CD4-positive, alpha-beta T cell (primary cell): ENCODE measurements at regions not wholly inside any gene's neighbourhood (a gene's known extent, or its start where the extent isn't known, plus 50 kb on each side); places are given as distances from the start of the nearest gene placed in this dataset.

Experiments used
- ATAC-seq: fragments of 200-7000 bp; cut with Tn5 transposase; one replicate; pipeline ENCODE4 v1.10.0; 2022; ENCODE audit warnings: mild to moderate bottlenecking; ENCODE audit not compliant: poor library complexity
- CTCF ChIA-PET: fragments of 350-600 bp; sonication (Branson Sonifier 250); formaldehyde crosslinking; loops from one replicate; lab custom pipeline; 2021; ENCODE audit warnings: antibody characterized with exemption, inconsistent platforms; lab: Charles Lee
- POLR2A ChIA-PET: fragments of 350-600 bp; sonication (Branson Sonifier 250); formaldehyde crosslinking; loops from one replicate; lab custom pipeline; 2021; ENCODE audit warnings: antibody characterized with exemption, inconsistent platforms; lab: Charles Lee
- DNase-seq, 14 experiments: peaks; one replicate each; pipeline ENCODE4 v3.0.0-alpha.2; 2013 to 2020; ENCODE audit warnings: mixed read lengths in 2 of 14
- H3K27ac ChIP-seq, 2 donors: one replicate each; pipeline versions ENCODE4 v1.5.1 to v1.7.0; 2013; ENCODE audit warnings: low read length in 2 of 2, low read depth in 1 of 2, mild to moderate bottlenecking in 1 of 2
- H3K27me3 ChIP-seq, 2 experiments: 1 replicate in 1 of 2; 2 replicates in 1 of 2; pipeline versions ENCODE4 v1.6.1 to v1.7.0; 2013; ENCODE audit warnings: low read length in 2 of 2, control low read depth in 1 of 2, mild to moderate bottlenecking in 1 of 2, moderate library complexity in 1 of 2; ENCODE audit not compliant: insufficient read depth in 2 of 2, control insufficient read depth in 1 of 2
- H3K36me3 ChIP-seq: one replicate; pipeline ENCODE4 v1.6.1; 2013; ENCODE audit warnings: low read length, control low read depth; ENCODE audit not compliant: insufficient read depth
- H3K4me1 ChIP-seq: one replicate; pipeline ENCODE4 v1.6.1; 2013; ENCODE audit warnings: low read length, control low read depth; ENCODE audit not compliant: insufficient read depth
- H3K4me3 ChIP-seq: one replicate; pipeline ENCODE4 v1.5.1; 2013; ENCODE audit warnings: mild to moderate bottlenecking, low read length, moderate library complexity
- H3K9me3 ChIP-seq, 2 experiments: 1 replicate in 1 of 2; 2 replicates in 1 of 2; pipeline versions ENCODE4 v1.6.1 to v1.7.0; 2013; ENCODE audit warnings: low read length in 2 of 2, mild to moderate bottlenecking in 2 of 2, control low read depth in 1 of 2, moderate library complexity in 1 of 2; ENCODE audit not compliant: control insufficient read depth in 1 of 2, insufficient read depth in 1 of 2
- H3K27ac Mint-ChIP-seq: one replicate; pipeline ENCODE4 v1.8.0; 2020; ENCODE audit warnings: mixed read lengths
- H3K27me3 Mint-ChIP-seq: one replicate; pipeline ENCODE4 v1.8.0; 2021; ENCODE audit warnings: mixed read lengths
- H3K36me3 Mint-ChIP-seq: one replicate; pipeline ENCODE4 v1.8.0; 2021; ENCODE audit warnings: low read depth, mixed read lengths
- H3K4me1 Mint-ChIP-seq: one replicate; pipeline ENCODE4 v1.8.0; 2021; ENCODE audit warnings: low read depth, mixed read lengths
- H3K4me3 Mint-ChIP-seq: one replicate; pipeline ENCODE4 v1.8.0; 2020; ENCODE audit warnings: mild to moderate bottlenecking, mixed read lengths
- H3K9me3 Mint-ChIP-seq: one replicate; pipeline ENCODE4 v1.8.0; 2020; ENCODE audit warnings: mixed read lengths
- intact Hi-C, 2 experiments: fragments of 100-400 bp; cut with DNase I in 1 of 2; cut with micrococcal nuclease in 1 of 2; formaldehyde crosslinking; loops; one replicate each; pipeline versions ENCODE4 v1.15.1 to v1.9.0; 2023 to 2025; cut with DNase I, micrococcal nuclease
- TF ChIP-seq, protein P1 (sequence below): fragments of 200-600 bp; IDR thresholded peaks from one replicate; pipeline ENCODE4 v1.8.0; 2022; ENCODE audit warnings: antibody characterized with exemption, mild to moderate bottlenecking

DNA sequence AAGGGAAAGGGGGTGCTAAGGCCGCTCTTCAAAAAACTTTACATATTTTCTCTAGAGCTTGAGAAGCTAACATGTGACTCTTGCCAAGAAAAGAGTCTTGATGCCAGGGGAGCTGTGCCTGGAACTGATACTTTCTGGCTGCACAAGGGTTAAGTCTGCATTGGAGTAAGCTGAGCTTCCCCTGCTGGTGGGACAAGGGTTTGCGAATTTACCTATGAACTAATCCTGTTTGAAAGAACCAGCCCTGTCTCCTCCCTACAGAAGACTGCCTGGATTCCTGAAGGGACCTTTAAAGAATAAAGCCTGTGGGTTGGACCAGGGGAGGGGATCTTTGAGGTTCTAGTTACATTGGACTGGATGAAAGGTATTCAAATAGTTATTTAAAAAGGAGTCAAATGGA lies 58.3 kb upstream of the EPHA3 start:
- ChIA-PET POLR2A (no interaction called here), CTCF (no interaction called here)
- H3K36me3 ChIP-seq = no peaks in the 10 kb centered on the region
- no peak overlapping the region for H3K4me3 ChIP-seq
- no peaks in the 10 kb centered on the region for H3K9me3 ChIP-seq
- H3K36me3 Mint-ChIP-seq = no peaks in the 10 kb centered on the region
- H3K27ac ChIP-seq = no peak overlapping the region
- H3K27me3 ChIP-seq = no peaks in the 10 kb centered on the region
- no peaks in the 10 kb centered on the region for H3K4me1 Mint-ChIP-seq
- TF ChIP-seq, protein P1, sequence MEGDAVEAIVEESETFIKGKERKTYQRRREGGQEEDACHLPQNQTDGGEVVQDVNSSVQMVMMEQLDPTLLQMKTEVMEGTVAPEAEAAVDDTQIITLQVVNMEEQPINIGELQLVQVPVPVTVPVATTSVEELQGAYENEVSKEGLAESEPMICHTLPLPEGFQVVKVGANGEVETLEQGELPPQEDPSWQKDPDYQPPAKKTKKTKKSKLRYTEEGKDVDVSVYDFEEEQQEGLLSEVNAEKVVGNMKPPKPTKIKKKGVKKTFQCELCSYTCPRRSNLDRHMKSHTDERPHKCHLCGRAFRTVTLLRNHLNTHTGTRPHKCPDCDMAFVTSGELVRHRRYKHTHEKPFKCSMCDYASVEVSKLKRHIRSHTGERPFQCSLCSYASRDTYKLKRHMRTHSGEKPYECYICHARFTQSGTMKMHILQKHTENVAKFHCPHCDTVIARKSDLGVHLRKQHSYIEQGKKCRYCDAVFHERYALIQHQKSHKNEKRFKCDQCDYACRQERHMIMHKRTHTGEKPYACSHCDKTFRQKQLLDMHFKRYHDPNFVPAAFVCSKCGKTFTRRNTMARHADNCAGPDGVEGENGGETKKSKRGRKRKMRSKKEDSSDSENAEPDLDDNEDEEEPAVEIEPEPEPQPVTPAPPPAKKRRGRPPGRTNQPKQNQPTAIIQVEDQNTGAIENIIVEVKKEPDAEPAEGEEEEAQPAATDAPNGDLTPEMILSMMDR = no peak
- no peaks in the 10 kb centered on the region for H3K27me3 Mint-ChIP-seq
- intact Hi-C loops = no loop called here
- DNase-seq (no peak), ATAC-seq (no peak)
- H3K4me1 ChIP-seq = no peaks in the 10 kb centered on the region
- H3K4me3 Mint-ChIP-seq = no peak overlapping the region
- H3K9me3 Mint-ChIP-seq = peaks cover 3% of the 10 kb centered on the region
- H3K27ac Mint-ChIP-seq = no peak overlapping the region

DNA sequence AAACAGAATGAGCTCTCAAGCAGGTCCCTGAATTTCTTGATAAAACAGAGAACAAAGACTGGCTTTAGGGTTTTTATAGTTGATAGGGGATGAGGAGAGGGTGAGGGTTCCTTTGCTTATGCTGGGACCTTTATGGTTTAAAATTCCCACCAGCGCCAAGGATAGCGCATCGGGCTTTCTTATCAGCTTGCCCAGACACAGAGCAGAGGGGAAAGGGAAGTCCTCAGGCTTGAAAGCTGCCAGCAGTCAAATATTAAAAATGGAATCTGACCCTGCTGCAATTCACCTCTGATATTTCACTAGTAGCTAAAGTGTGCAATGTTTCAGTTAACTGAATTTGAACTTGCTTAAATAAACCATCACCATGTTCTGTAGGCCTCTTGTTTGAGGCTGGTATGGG lies 55.0 kb upstream of the EPHA3 start:
- H3K27ac Mint-ChIP-seq = no peak overlapping the region
- H3K27me3 ChIP-seq = no peaks in the 10 kb centered on the region
- H3K4me1 ChIP-seq = no peaks in the 10 kb centered on the region
- H3K4me3 Mint-ChIP-seq = no peak overlapping the region
- no peak overlapping the region for H3K27ac ChIP-seq
- no peaks in the 10 kb centered on the region for H3K36me3 ChIP-seq
- no peak overlapping the region for H3K4me3 ChIP-seq
- H3K4me1 Mint-ChIP-seq = no peaks in the 10 kb centered on the region
- intact Hi-C loops = no loop called here
- H3K36me3 Mint-ChIP-seq = no peaks in the 10 kb centered on the region
- ChIA-PET CTCF (no interaction called here), POLR2A (no interaction called here)
- no peaks in the 10 kb centered on the region for H3K9me3 Mint-ChIP-seq
- ATAC-seq = no peak
- no peak for DNase-seq
- TF ChIP-seq, protein P1 = no peak
- no peaks in the 10 kb centered on the region for H3K9me3 ChIP-seq
- H3K27me3 Mint-ChIP-seq = no peaks in the 10 kb centered on the region

DNA sequence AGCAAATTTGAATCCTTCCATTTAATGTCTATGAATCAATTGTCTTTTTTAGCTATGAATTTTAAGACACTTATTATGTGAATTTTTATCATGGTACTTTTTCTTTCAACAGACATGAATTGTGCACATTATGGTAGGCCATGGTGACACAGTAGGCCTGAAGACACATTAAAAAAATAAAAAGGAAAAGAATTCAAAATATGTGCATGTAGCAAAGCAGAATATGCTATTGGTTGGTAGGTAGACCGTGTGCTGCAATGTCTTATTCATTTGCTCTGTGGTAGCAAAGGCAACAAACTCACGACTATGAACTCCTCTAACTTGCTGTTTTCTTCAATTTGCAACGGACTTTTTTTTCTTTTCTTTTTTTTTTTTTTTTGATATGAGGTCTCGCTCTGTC lies 50.0 kb upstream of the EPHA3 start:
- intact Hi-C loops = no loop called here

More for the DNA sequence above, 50.0 kb upstream of the EPHA3 start:
- H3K4me1 Mint-ChIP-seq = no peaks in the 10 kb centered on the region
- H3K27me3 Mint-ChIP-seq = no peaks in the 10 kb centered on the region
- no peak overlapping the region for H3K4me3 ChIP-seq
- H3K9me3 ChIP-seq = peaks cover 0 to 3% of the 10 kb centered on the region in 2 experiments
- no peaks in the 10 kb centered on the region for H3K27me3 ChIP-seq
- CTCF ChIA-PET = no interaction called here
- H3K36me3 ChIP-seq = no peaks in the 10 kb centered on the region
- no peak overlapping the region for H3K4me3 Mint-ChIP-seq
- H3K36me3 Mint-ChIP-seq = no peaks in the 10 kb centered on the region
- no peak overlapping the region for H3K27ac Mint-ChIP-seq
- TF ChIP-seq, protein P1 = no peak
- H3K4me1 ChIP-seq = no peaks in the 10 kb centered on the region
- no peak for DNase-seq
- peaks cover 3% of the 10 kb centered on the region for H3K9me3 Mint-ChIP-seq
- ATAC-seq = no peak
- POLR2A ChIA-PET = no interaction called here
- no peak overlapping the region for H3K27ac ChIP-seq
